PC-9 (cell line): ENCODE measurements at regions not wholly inside any gene's neighbourhood (a gene's known extent, or its start where the extent isn't known, plus 50 kb on each side); places are given as distances from the start of the nearest gene placed in this dataset.

Source experiments
- CTCF ChIP-seq: fragments of 200-600 bp; sonication (generic); conservative IDR thresholded peaks from 2 replicates; pipeline ENCODE4 v1.6.1; 2017; ENCODE audit warnings: mixed run types, antibody characterized with exemption, mild to moderate bottlenecking, moderate library complexity
- EZH2 ChIP-seq: fragments of 200-600 bp; sonication (generic); IDR thresholded peaks from 2 replicates; pipeline ENCODE4 v1.8.0; 2017; ENCODE audit warnings: antibody characterized with exemption, low read depth

- TF ChIP-seq CTCF (no peak), EZH2 (no peak)
Measured at GRCh38 chr5:133892306-133892705, 76.1 kb downstream of the C5orf15 start.
